ENCODE measurements at regions not wholly inside any gene's neighbourhood (a gene's known extent, or its start where the extent isn't known, plus 50 kb on each side); places are given as distances from the start of the nearest gene placed in this dataset.
"Not testable (repeated sequence)": the region's sequence is repeated elsewhere in the genome, so short reads cannot be mapped to it uniquely, and the experiment has no call there.

DNA sequence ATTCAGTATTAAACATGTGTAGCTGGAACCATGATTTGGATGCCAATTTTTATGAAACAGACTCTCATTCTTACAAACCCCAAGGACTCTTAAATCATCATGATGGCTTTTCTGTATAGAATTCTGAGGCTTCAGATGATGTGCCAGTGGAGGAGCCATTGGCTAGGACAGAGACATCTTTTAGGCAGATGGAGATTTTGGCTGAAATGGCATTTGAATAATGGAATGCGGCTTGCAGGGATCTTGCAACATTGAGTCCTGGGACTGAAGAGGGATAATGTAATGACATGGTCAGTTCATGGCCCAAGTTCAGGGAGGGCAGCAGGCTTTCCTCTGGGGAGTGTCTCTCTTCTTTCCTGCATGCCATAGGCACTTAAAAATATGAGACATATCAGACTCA lies 172.4 kb downstream of the ABCA8 start:
- no peak for DNase-seq (ENCODE audit: extremely low read depth, low read depth)

DNA sequence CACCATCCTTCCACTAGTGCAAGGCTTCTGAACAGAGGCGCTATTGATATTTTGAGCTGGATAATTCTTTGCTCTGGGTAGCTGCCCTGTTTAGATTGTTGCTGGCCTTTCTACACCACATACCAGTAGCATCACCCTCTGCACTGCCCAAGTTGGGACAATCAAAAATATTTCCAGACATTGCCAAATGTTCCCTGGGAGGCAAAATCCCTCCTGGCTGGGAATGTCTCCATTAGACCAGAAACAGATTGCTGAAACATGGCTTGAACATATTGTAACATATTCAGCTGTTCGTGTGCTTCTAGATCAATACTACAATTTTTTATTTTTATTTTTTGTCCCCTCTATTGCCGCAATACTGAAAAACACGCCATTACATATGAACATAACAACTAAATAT lies 174.6 kb downstream of the ABCA8 start:
- no peak for DNase-seq (ENCODE audit: extremely low read depth, low read depth)

DNA sequence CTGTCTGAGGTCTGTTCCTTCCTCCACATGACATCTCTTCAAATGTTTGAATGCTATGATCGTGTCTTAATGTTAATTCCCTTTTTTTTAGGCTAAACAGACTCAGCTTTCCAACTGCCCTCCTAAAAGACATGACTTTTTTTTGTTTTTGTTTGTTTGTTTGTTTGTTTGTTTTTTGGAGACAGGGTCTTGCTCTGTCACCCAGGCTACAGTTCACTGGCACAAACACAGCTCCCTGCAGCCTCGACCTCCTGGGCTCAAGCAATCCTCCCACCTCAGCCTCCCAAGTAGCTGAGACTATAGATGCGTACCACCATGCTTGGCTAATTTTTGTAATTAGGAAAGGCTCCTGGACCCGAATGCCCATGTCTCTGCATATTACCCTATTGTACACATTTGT lies 176.5 kb downstream of the ABCA8 start:
- DNase-seq (ENCODE audit: extremely low read depth, low read depth) = no peak

DNA sequence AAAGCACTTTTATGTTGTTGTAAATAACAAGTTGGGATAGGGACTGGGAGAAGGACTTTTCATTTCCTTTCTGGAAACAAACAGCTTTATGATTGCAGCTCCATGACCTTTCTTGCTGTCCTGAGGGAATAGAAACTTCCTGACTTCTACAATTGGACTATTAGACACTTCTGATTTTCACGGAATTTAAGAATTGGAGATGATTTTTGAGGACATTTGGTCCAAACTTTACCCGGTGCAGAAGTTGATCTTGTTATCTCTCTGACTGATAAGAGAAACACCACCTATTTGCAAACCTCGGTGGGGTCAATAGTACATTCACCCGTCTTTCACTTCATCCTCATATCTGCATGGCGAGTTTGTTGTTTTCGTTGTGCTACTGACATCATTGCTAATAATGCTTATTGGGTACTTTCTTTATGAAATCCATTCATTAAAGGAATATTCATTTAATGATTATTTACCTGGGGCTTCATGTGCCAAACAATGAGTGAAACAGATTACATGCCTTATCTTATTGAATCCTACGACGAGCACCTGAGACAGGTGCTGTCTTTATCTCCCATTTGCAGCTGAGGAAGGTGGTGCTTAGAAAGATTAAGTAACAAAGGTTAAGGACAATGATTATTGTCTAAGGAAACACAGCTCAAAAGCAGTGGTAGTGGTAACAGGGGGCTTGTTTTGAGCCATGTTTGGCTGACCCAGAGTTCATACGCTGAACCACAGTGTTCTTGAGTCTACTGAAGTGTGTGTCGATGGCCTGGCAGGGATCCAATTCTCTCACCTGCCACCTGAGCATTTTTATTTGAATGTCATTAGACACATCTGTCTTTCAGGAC lies 176.9 kb upstream of the FAM20A start:
- no peak for DNase-seq (ENCODE audit: extremely low read depth, low read depth)

DNA sequence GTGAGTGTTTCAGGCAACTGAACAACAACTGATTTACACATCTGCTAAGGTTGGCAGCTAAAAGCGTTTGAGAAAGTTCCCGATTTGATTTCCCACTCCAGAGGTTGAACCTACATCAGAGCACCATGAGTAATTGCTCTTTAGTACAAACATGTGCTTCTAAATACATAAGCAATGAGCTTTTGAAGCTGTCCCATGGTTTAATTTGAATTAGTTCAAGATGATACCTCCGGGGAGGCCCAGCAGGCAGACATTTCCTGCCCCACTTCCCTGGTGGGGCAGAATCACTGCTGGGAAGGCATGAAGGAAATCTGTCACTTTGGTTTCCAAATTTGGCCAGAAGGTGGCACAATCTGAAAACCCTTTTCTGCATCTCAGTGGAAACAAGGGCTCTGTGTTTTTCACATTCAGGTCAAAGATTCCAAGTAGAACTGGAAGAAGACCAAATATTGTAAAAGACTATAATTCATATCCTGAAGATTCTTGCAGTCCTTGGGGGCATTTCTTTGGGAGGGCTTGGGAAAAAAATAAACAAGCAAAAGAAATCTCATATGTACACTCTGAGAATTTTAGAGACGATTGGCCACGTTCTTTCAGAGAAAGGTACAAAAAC lies 176.2 kb upstream of the FAM20A start:
- DNase-seq (ENCODE audit: extremely low read depth, low read depth) = peak; percentile 86

DNA sequence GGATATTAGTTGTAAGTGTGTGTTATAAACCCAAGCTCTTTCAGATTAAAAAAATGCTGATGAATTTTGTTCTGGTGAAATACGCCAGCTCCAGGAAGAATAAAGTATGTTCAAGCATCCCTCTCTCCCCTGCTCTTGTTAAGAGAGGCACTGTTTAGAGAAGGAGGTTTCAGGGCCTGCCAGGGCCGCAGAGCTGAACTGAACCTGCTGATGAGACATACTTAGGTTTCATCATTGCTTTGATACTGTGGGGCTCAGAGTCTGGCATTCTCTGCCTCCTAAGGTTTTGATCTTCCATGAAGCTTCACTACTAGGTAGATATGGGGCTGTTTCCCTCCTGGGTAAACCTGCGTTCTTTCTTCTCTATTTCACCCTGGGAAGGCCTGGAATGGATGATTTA lies 175.3 kb upstream of the FAM20A start:
- DNase-seq (ENCODE audit: extremely low read depth, low read depth) = no peak

DNA sequence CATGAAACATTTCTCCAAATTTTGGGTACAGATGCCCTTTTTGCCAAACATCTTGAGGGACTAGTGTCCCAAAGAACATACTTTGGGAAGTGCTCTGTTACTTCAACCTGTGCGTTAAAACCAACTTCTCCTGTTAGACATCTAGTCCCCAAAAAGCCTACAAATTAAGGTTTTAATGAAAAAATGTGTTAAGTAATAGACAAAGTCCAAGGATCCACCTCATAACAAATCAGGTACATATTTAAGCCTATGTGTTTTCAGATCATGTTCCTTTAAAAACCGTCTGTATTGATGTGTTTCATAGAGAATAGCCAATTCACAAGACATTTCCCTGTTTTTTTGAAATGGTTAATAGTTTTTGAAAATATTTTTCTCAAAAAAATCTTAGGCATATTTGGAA lies 174.8 kb upstream of the FAM20A start:
- DNase-seq (ENCODE audit: extremely low read depth, low read depth) = no peak

DNA sequence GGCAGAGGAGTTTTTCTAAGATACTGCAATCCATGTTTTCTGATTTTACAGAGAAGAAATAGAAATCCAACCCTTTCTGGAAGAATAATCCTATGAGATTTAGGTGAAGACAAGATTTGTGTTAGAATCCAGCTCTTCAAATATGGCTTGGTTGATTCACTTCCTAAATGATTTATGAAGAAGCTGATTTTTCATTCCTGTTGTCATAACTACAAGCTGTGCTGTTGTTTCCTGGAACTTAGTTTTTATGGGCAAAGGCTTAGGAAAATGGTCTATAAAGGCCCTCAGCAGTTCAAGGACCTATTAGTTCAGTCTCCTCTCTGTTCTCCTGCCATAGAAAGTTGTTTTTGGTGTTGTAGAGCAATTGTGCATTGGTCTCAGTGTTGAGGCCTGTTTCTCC lies 174.2 kb upstream of the FAM20A start:
- DNase-seq (ENCODE audit: extremely low read depth, low read depth) = no peak

DNA sequence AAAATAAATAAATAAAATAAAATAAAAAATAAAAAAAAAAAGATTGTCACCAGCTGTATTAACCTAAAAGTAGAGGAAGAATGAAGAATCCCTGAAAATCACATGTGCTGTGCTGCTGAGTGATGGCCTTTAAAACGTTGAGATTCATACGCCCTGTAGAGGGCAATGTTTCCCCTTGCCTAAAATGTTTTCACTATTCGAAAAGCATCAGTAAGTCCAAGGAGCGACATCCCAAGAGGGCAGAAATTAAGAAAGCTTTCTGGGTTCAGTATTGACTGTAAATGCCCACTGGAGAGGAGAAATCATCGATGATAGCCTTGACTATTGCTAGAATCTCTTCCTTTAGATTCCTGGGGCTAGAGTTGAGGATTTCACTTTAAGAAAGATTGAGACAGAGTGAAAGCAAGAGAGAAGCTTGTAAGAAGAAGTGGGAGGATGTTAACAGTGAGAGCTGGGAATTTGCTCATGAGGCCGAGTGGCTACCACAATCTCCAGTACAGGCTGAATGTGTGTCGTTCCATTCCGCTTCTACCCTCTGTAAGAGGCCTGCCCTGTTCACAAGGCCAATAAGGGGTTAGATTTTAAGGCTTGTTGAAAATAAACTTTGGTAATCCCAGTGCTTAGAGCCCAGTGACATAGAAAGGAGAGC lies 170.8 kb upstream of the FAM20A start:
- peak; percentile 66 for DNase-seq (ENCODE audit: extremely low read depth, low read depth)

DNA sequence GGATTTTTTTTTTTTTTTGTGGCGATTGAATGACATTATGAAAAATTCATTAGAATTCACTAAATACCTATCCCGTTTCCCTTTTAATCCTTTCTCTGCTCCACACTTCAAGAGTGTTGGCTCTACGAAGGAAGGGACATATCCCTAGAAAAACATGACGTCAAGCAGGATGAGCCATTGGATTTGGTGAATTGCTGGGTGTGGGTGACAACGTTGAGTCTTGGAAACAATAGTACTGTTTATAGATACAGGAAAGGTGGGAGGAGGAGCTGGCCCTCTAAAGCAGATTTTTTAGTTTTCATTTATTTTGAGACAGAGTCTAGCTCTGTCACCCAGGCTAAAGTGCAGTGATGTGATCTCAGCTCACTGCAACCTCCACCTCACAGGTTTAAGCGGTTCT lies 167.6 kb upstream of the FAM20A start:
- DNase-seq (ENCODE audit: extremely low read depth, low read depth) = no peak

DNA sequence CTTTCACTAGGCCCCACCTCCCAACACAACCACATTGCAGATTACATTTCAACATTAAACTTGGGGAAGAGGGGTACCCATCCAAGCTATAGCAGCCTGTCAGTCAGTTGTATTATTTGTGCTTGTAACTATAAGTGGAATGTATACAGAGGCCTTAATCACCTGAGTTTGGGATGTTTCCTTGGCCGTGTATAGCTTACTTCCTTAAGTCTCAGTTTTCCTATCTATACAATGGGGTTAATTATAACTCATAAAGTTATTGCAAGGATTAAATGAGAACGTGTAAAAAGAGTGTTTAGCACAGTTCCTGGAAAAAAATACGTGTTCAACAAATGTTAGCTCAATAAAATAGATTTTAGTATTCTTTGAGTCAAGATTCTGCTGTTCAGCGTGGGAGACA lies 165.5 kb upstream of the FAM20A start:
- DNase-seq (ENCODE audit: extremely low read depth, low read depth) = no peak

DNA sequence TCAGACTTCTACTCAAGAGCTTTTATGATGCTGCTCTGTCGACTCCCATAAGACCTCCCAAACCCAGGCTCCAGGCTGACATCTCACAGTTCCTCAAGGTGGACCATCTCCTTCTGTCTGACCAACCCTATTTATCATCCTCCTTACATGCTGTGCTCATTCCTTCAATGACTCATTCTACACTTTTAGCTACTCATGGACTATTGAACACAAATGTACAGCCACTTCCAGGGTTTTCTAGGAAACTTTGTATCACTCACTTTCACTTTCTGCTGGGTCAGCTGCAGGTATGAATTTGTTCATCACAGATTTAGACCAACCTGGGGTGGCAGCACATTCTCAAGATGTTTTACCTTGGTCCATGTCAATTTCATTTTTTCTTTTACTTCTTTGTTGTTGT lies 162.4 kb upstream of the FAM20A start:
- no peak for DNase-seq (ENCODE audit: extremely low read depth, low read depth)

DNA sequence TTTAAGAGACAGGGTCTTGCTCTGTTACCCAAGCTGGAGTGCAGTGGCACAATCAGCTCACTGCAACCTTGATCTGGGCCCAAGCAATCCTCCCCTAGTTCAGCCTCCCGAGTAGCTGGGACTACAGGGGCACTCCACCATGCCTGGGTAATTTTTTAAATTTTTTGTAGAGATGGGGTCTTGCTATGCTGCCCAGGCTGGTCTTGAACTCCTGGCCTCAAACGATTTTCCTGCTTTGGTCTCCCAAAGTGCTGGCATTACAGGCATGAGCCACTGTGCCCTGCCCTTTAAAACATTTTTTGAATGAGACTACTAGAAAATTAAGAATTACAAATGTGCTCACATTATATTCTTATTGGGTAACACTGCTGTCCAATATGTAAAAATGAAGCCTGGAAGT lies 161.7 kb upstream of the FAM20A start:
- DNase-seq (ENCODE audit: extremely low read depth, low read depth) = no peak

DNA sequence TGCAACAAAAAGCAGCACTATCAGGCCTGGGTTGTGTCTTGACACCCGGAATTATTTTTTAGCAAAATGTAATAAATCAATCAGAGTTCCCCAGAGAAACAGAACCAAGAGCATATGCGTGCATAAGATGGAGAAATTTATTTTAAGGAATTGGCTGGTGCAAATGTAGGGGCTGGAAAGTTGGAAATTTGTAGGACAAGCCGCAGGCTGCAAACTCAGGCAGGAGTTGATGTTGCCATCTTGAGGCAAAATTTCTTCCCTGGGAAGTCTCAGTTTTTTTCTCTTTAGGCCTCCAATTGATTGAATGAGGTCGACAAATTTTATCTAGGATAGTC lies 158.9 kb upstream of the FAM20A start:
- DNase-seq (ENCODE audit: extremely low read depth, low read depth) = no peak

DNA sequence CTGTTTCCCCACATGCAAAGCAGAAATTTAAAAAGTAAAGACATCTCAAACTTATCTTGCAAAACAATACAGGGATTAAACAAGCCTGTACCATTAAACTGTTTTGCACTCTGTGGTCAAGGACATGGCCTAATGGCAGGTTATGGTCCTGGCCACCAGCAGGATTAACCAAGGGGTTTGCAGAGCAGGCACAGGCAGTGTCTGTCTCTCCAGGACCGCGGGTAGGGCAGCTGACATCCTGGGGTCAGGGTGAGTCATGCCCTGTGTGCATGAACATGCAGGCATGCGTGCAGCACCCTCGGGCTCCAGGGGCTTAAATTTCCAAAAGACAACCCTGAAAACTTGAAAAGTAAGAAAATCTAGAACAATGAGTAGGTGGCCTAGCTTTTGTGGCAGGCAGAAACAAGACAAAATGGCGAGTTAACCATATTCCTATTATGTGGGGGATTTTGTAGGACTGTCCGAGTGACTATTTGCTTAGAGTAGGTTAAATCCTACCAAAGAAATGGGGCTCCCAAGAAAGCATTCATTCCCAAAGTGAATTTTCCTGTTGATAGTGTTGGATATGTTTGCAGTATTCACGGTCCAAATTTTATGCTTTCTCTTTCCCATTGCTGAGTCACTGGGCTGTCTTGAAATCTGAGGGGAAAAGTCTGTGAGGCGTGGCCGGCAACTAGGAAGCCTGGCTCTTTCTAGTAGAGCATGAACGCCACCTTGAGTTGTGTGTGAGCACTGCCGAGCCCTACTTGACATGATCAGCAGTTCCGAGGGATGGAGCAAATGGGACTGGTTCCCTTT lies 158.4 kb upstream of the FAM20A start:
- DNase-seq (ENCODE audit: extremely low read depth, low read depth) = peak; percentile 93

DNA sequence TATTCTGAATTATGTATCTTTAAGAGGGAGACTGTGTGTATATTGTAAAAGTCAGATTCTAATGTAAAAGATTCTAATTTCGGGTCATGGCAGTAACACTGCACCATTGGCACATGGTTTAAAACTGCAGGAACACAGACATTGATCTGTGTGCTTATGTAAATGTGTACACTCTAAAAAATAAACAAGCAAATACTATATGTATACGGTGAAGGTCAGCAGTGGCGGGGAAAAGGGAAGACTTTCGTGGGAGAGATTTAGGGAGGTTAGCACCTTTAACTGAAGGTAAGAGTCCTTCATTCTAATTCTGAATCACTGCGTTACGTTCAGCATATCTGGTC lies 157.8 kb upstream of the FAM20A start:
- no peak for DNase-seq (ENCODE audit: extremely low read depth, low read depth)

DNA sequence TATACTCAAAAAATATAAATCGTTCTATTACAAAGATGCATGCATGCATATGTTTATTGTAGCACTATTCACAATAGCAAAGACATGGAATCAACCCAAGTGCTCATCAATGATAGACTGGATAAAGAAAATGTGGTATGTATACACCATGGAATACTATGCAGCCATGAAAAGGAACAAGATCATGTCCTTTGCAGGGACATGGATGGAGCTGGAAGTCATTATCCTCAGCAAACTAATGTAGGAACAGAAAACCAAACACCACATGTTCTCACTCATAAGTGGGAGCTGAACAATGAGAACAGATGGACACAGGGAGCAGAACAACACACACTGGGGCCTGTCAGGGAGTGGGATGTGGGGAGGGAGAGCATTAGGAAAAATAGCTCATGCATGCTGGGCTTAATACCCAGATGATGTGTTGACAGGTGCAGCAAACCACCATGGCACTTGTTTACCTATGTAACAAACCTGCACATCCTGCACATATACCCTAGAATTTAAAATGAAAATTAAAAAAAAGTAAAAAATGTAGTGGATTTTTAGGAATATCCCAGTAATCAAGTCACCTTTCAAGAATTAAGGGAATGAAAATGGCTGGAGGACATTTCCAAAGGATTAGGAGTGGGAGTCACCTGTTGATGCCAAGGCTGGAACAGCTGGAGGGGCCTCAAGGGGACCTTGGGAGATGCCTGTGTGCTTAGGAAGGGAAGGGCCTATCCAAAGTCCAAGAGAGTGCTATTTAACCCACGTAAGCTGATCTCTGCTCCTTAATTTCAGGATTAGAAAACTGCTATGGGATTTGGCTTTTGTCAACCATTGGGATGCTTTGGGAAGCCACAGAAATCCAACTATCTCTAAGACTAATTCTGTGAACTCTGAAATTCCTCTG lies 156.9 kb upstream of the FAM20A start:
- DNase-seq (ENCODE audit: extremely low read depth, low read depth) = not testable (repeated sequence)

DNA sequence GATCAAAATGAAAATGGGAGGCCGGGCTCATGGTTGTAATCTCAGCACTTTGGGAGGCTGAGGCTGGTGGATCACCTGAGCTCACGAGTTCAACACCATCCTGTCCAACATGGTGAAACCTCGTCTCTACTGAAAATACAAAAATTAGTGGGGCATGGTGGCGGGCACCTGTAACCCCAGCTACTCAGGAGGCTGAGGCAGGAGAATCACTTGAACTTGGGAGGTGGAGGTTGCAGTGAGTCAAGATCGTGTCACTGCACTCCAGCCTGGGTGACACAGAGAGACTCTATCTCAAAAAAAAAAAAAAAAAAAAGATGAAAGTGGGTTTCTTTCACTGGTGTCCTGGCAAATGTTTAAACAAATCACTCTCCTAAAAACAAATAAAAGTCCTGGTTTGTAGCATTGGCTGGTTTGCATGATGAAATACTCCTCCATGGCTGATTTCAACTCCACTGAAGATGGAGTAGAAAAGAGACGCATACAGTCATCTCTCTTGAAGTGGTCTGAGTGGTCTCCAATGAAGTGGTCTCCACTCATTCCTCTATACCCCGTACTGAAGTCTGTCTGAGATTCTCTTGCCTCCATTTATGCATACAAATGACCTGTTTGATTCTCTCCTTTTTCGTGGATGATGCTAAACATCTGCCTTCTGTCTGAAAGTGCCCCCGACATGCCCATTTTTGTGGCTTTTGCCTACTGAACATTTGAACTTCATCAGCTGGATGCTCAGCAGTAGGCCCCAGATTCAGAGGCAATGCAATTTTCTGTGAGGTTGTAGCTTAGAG lies 153.0 kb upstream of the FAM20A start:
- DNase-seq (ENCODE audit: extremely low read depth, low read depth) = no peak

DNA sequence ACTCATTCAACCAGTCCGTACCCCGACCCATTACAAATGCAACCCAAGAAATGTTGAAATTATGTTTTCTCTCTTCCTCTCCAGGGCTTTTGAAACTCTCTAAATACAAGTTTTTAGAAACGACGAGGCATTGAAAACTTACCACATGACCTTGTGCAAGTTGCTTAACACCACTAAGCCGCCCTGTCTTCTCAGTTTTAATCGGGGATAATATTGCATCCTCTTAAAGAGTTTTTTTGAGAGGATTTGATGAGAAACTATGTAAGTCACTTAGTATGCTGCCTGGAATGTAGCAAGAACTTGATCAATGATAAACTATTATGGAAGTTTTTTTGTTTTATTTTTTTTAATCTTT lies 149.0 kb upstream of the FAM20A start:
- no peak for DNase-seq (ENCODE audit: extremely low read depth, low read depth)

All from NCI-H460 (cell line).